GM19023 (cell line): ENCODE measurements at regions not wholly inside any gene's neighbourhood (a gene's known extent, or its start where the extent isn't known, plus 50 kb on each side); places are given as distances from the start of the nearest gene placed in this dataset.

Source experiments
- ATAC-seq: cut with Tn5 transposase; IDR thresholded peaks from one replicate; pipeline ENCODE4 v1.9.1; 2021; ENCODE audit warnings: mild to moderate bottlenecking, moderate library complexity; ENCODE audit not compliant: unreplicated experiment

DNA sequence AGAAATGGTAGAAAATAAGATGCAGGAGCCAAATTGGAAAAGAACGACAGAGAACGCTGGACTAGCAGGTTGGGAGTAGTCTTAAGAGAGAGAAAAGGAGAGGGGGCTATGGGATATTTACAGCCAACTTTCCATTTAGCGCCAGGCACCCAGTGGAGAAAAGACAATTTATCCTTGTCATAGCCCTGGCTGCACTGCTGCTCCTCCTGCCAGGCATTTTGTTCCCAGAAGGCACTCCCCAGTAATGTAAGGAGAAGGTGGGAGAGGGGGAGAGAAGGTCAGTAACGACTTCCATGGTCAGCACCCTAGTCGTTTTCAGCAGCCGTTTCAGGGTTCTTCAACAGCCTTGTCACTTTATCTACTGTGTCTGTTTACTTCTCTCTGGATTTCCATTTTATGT, 159.0 kb downstream of the TRMT11 start:
- no peak for ATAC-seq

- no peak for ATAC-seq
Measured at GRCh38 chr6:126147291-126147815, 161.0 kb downstream of the TRMT11 start.

DNA sequence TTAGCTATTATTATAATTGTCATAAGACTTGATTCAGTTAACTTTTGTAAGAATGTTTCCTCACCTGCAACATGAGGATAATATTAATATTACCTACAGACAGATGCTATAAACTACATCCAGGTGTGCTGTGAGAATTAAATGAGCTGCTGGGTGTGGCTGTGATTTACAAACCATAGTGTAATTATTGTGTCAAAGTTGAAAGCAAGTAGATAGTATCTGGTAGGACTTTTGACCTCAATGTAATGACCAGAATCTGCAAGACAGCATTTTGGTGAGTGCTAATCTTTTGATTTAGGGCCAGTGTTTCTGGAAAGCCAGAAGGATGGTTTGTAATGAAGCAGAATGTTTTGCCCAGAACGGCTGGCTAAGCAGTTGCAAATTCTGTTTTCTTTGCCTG, 162.5 kb downstream of the TRMT11 start:
- no peak for ATAC-seq

GRCh38 chr6:126152372-126152745, 166.0 kb downstream of the TRMT11 start:
- ATAC-seq = no peak

- ATAC-seq = no peak
Measured at GRCh38 chr6:126153661-126154060, 167.3 kb downstream of the TRMT11 start.

GRCh38 chr6:126156973-126157372, 170.6 kb downstream of the TRMT11 start:
- ATAC-seq = peak; percentile 72

GRCh38 chr6:126167726-126168125, 172.2 kb upstream of the CENPW start:
- ATAC-seq = no peak

DNA sequence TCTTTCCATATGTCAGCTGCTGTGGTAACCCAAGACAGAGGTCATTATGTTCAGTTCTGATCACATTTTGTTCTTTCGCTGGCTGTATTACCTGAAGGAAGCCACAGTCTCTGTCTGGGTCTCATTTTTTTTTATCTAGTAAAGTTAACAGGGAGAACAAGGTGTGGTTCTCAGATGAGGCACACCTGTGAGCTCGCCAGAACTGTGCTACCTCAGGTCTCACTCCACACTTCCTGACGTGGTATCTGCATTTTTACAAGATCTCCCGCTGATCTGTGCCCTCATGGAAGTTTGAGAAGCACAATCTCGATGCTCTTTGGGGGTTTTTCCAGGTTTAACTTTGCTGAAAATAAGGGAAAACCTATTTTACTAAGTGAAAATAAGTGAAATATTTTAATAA, 169.5 kb upstream of the CENPW start:
- ATAC-seq = no peak

GRCh38 chr6:126170978-126171382, 168.9 kb upstream of the CENPW start:
- peak; percentile 82 for ATAC-seq

DNA sequence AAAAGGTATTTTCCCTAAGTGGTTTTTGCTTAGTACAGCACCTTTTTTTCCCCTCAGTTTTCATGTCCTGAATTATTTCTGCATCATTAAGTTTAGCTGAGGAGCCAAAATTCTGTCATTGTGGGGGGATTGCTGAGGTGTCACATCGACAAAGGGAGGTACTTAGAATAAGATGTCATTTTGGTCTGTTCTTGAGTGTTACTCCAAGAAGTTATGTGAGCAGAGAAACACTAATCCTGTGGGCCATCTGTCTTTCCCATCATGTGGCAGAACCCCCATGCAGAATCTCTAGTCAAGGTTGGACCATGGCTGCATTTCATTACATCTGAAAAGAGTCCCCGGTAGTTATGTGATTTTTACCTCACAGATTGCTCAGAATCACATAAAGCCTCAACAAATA, 167.8 kb upstream of the CENPW start:
- ATAC-seq = no peak

DNA sequence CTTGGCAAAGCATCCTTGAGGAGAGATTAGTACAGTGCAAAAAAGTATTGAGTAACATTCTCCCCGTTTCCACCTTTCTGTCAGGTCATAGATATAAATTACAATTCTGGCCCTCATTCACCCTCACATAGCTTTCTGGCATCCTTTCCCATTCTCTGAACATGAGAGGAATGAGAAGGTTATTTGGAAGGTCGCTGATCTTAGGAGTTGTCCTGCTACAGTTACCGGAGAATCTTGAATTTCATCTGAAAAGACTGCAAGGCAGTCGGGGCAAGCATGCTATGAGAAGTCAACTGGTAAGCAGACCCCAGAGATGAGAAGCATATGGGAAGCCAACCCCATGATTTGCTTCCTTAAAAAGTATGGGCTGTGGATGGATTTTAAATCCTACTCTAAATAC, 166.7 kb upstream of the CENPW start:
- no peak for ATAC-seq

- no peak for ATAC-seq
Measured at GRCh38 chr6:126174697-126175096, 165.2 kb upstream of the CENPW start.

DNA sequence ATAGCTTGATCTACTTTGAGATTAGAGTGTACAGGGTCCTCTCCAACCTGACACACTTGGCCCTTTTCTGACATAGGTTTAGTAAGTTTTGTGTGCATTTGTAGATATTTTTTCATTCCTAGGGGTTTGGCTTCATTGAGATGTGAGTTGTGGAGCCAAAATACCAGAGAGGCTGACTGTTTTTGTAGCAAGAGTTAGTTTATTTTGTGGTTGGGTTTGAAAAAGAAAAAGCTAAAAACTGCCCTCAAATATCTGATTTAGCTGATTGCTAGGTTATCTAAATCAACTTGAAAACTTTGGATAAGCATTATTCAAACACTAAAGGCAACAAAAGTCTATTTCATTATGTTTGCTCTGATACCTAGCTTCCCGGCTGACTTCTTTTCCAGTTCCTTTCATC, 164.7 kb upstream of the CENPW start:
- ATAC-seq = no peak

GRCh38 chr6:126176282-126176681, 163.6 kb upstream of the CENPW start:
- ATAC-seq = no peak

- ATAC-seq = peak; percentile 50
Measured at GRCh38 chr6:126180585-126180984, 159.3 kb upstream of the CENPW start.

GRCh38 chr6:126181173-126181741, 158.7 kb upstream of the CENPW start:
- no peak for ATAC-seq

DNA sequence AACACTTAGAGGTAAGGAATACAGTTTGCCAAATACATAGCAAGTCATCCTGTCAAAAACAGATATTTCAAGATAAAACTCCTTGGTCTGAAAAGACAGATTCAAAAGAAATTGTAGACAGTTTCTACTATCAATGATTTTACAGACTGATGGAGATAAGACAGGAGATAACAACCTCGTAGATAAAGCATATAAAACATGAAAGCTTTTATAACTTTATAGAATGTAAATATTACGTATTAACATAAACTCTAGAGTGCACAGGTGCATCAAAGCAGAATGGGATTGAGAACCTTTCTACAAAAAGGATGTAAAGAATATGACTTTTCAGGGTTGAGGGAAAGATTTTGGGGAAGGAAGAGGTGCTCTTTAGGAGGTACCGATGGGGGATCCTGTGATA, 158.0 kb upstream of the CENPW start:
- ATAC-seq = no peak

GRCh38 chr6:126182650-126183311, 157.1 kb upstream of the CENPW start:
- ATAC-seq = no peak

GRCh38 chr6:126185774-126186173, 154.1 kb upstream of the CENPW start:
- no peak for ATAC-seq

- ATAC-seq = no peak
Measured at GRCh38 chr6:126188279-126188909, 151.5 kb upstream of the CENPW start.

DNA sequence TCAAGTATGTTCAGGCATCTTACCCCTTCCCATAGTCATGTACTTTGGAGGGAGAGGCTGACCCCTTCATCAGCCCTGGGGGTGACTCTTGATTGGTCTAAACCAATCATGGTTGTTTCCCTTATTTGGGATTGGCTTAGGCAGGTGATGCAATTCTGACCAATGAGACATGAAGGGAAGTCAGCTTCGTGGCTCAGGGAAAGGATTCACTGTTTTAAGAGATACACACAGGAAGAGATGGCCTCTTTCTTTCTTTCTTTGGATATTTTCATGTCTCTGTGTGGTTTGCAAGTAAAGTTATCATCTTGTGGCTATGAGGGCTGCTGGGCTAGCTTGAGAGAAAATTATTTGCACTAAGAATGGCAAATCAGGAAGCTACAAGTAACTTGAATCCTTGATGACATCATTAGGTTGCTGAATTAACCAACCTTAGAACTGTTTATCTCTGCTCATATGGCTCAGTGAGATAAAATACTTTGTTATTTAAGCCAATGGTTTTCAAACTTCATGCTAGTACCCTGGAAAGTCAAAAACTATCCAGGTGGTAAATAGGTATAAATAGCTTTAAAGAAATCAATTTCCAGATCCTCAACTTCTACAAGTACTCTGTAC, 144.2 kb upstream of the CENPW start:
- ATAC-seq = no peak

DNA sequence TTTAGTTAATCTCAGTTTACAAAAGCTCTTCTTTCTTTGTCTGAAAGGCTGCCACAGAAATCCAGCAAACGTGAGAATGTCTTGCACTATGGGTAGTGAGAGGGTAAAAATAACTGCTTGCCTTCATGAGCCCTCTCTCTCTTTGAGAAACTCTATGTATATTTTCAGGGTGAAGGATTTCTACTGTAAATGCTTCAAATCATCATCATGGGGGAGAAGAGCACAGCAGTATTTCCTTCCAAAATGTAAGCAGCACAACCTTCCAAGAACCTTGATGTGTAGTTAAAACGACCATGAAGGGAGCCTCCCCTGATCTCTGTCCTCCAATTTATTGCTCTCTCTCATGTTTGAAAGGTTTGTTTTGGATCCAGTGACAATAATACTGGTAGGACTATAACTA, 141.3 kb upstream of the CENPW start:
- ATAC-seq = no peak
